ENCODE measurements at regions not wholly inside any gene's neighbourhood (a gene's known extent, or its start where the extent isn't known, plus 50 kb on each side); places are given as distances from the start of the nearest gene placed in this dataset.

DNA sequence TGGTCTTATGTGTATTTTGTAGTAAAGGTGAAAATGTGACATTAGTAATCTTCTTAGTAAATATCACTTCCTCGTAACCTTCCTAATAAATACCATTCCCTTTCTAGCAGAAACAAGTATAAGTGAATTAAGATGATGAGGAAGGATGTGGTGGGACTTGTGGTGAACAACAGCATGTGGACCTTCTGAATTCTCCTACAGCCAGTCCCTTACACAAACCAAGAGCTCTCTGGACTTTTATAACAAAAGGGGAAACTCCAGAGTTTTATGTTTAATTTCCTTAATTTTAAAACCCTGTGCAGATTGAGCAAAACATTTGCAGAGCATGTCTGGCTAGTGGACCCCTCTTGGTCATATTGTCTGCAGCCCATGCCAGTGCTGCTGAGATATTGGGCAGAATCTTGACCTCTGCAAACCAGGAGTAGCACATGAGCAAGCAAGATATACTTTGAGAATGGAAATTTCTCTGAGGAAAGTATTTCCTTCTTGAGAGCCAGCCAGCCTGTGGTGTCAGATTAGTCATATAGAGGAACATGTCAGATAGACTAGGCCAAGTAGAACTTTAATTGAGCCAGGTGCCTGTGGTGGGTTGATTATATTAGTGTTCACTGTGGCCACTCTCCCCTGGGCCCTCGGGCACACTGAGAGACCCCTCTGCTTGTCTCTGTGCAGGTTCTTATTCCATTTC lies 328.2 kb downstream of the DKK2 start:
- TF ChIP-seq, protein P1, sequence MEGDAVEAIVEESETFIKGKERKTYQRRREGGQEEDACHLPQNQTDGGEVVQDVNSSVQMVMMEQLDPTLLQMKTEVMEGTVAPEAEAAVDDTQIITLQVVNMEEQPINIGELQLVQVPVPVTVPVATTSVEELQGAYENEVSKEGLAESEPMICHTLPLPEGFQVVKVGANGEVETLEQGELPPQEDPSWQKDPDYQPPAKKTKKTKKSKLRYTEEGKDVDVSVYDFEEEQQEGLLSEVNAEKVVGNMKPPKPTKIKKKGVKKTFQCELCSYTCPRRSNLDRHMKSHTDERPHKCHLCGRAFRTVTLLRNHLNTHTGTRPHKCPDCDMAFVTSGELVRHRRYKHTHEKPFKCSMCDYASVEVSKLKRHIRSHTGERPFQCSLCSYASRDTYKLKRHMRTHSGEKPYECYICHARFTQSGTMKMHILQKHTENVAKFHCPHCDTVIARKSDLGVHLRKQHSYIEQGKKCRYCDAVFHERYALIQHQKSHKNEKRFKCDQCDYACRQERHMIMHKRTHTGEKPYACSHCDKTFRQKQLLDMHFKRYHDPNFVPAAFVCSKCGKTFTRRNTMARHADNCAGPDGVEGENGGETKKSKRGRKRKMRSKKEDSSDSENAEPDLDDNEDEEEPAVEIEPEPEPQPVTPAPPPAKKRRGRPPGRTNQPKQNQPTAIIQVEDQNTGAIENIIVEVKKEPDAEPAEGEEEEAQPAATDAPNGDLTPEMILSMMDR (IDR thresholded peaks at IDR 0.05; ENCODE audit: control extremely low read depth, extremely low read depth, low read depth, missing control alignments), result no peak
- ChIA-PET CTCF (no interaction called here), POLR2A (no interaction called here)
- no peak for DNase-seq (ENCODE audit: extremely low spot score)

DNA sequence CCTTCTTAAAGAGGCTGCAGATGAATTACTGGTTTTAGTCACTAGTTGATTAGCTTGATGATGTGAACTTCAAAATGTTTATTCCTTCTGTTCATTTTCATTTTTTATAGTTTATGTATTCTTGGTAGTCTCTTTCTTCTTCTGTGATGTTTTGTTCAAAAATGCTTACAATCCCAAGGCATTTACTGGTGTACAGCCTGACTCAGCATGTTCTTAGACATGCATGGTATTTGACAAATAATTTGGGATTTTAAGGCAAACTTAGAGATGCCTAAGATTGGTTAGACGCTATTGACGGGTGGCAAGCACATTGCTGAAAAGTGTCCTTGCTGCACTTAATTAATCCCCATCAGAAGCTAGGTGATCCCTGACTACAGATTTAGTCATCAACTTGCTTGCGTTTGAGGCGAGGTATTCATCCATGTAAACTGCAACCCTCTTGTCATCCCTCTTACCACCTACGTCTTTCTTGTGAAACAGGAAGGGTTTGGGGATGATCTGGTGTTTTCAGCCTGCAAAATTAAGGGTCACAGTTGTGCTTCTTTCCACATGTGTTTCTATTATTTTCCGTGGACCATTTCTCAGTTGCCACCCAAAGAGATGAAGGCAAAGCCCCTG lies 331.8 kb downstream of the DKK2 start:
- ChIA-PET POLR2A (no interaction called here), CTCF (interaction anchor here (1.1 to 1.9 kb wide), 2 partner anchors 27 kb away, joined by 3 to 6 read pairs; no protein-coding TSS in a partner anchor)
- DNase-seq (ENCODE audit: extremely low spot score), result no peak
- TF ChIP-seq, protein P1 (IDR thresholded peaks at IDR 0.05; ENCODE audit: control extremely low read depth, extremely low read depth, low read depth, missing control alignments), result no peak

DNA sequence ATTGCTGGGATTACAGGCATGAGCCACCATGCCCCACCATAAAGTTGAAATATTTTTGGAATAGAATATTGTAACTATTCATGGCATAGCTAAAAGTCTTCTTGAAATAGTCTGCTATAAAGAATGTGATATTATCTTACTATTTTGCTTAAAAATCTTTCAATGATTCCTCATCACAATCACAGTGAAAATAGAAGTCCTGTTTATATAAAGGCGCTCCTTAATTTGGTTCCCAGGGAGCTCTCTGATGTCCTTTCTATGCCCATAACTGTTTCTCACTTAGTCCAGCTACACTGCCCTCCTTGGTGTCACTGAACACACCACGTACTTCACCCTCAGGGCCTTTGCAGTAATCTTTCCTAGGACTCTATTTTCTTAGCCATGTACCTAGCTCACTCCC lies 331.7 kb upstream of the GIMD1 start:
- TF ChIP-seq, protein P1 (IDR thresholded peaks at IDR 0.05; ENCODE audit: control extremely low read depth, extremely low read depth, low read depth, missing control alignments), result no peak
- no peak for DNase-seq (ENCODE audit: extremely low spot score)
- POLR2A ChIA-PET, result no interaction called here
- CTCF ChIA-PET, result no interaction called here

DNA sequence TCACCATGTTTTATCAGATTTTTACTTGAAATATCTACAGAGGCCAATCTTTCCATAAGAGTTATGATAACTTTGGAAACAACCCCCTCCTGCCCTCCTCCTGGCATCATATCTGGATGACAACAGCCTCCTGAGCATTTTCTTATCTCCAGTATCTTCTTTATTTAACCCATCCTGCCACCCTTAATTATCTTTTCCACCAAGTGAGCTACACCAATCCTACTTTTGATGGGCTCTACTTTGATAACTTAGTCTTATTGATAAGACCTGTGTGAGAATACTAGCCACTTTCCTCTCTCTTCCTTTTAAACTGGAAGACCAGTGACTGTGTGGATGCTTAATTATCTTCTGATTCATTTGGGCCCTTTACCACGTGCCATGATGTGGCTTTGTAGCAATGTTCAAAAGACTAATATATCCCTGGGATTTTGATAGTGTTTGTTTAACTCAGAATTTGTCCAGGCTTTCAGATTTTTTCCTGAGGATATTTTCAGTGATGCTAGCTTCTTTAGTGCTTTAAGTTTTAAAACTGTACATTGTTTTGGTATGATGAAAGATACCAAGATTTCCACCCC lies 330.1 kb upstream of the GIMD1 start:
- CTCF ChIA-PET, result no interaction called here
- TF ChIP-seq, protein P1 (IDR thresholded peaks at IDR 0.05; ENCODE audit: control extremely low read depth, extremely low read depth, low read depth, missing control alignments), result no peak
- POLR2A ChIA-PET, result no interaction called here
- DNase-seq (ENCODE audit: extremely low spot score), result no peak

DNA sequence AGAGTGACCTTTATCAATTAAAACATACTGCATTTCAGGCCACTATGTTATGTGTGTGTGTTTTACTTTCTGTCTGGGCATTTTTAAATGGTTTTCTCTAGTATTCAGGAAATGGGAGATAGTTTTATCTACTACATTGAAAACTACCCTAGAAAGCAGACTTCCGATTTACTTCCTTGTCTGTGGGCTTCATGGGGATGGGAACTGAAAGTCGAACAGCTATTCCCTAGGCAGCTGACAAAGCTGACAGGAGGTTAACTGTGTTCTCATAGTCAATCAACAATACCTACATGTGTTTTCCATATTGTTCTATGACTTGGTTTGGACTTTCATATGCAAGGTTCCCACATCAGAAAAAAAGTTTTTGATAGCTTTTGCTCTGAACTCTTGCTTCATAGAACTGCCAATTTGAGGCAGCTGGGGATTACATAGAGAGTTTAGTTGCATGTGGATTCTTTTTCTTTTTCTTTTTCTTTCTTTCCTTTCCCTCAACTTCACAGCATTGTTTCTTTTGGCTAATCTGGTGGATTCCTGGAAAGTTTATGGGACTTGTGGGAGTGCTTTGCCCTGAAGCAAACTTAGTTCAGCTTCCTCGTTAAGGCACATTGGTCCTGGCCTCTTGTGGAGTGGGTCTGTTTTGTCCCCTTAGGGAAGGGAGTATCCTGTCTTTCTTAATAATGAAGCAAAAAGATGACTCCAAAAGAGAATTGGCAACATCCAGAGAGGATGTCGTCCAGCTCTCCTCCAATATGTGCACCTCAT lies 327.1 kb upstream of the GIMD1 start:
- TF ChIP-seq, protein P1 (IDR thresholded peaks at IDR 0.05; ENCODE audit: control extremely low read depth, extremely low read depth, low read depth, missing control alignments), result no peak
- POLR2A ChIA-PET, result no interaction called here
- CTCF ChIA-PET, result no interaction called here
- no peak for DNase-seq (ENCODE audit: extremely low spot score)

DNA sequence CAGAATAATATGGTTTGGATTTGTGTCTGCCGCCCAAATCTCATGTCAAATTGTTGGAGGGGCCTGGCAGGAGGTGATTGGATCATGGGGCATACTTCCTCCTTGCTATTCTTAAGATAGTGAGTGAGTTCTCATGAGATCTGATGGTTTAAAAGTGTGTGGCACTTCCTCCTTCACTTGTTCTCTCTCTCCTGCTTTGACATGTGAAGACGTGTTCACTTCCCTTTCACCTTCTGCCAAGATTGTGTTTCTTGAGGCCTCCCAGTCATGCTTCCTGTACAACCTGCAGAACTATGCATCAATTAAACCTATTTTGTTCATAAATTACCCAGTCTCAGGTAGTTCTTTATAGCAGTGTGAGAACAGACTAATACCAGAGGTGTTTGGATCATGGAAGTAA lies 325.7 kb upstream of the GIMD1 start:
- POLR2A ChIA-PET, result no interaction called here
- no peak for DNase-seq (ENCODE audit: extremely low spot score)
- CTCF ChIA-PET, result no interaction called here
- TF ChIP-seq, protein P1 (IDR thresholded peaks at IDR 0.05; ENCODE audit: control extremely low read depth, extremely low read depth, low read depth, missing control alignments), result no peak
